ENCODE measurements at regions not wholly inside any gene's neighbourhood (a gene's known extent, or its start where the extent isn't known, plus 50 kb on each side); places are given as distances from the start of the nearest gene placed in this dataset.

GRCh38 chr2:181130686-181131085, 150.3 kb downstream of the UBE2E3 start:
- ChIA-PET POLR2A (ENCODE audit: low non-redundant PET) (no interaction called here), CTCF (interaction anchor here (0.6 kb wide), 1 partner anchor 123 kb away, joined by 7 read pairs; no protein-coding TSS in a partner anchor)

GRCh38 chr2:181131584-181131983, 151.2 kb downstream of the UBE2E3 start:
- POLR2A ChIA-PET (ENCODE audit: low non-redundant PET): no interaction called here
- no peak for DNase-seq (ENCODE audit: low spot score)
- no peak overlapping the region for H3K27ac ChIP-seq
- CTCF ChIA-PET: no interaction called here
- no peak for TF ChIP-seq CTCF (conservative IDR thresholded peaks at IDR 0.05; ENCODE audit: low read depth)

More at GRCh38 chr2:181130686-181131085, 150.3 kb downstream of the UBE2E3 start:
- no peak overlapping the region for H3K27ac ChIP-seq
- no peak for TF ChIP-seq CTCF (conservative IDR thresholded peaks at IDR 0.05; ENCODE audit: low read depth)
- DNase-seq (ENCODE audit: low spot score): no peak

- ChIA-PET CTCF (no interaction called here), POLR2A (ENCODE audit: low non-redundant PET) (no interaction called here)
- no peak overlapping the region for H3K27ac ChIP-seq
- TF ChIP-seq CTCF (conservative IDR thresholded peaks at IDR 0.05; ENCODE audit: low read depth): no peak
- peak; percentile 4 for DNase-seq (ENCODE audit: low spot score)
Observed at GRCh38 chr2:181138816-181139215, 158.4 kb downstream of the UBE2E3 start.

- no peak overlapping the region for H3K27ac ChIP-seq
- POLR2A ChIA-PET (ENCODE audit: low non-redundant PET): no interaction called here
- no peak for TF ChIP-seq CTCF (conservative IDR thresholded peaks at IDR 0.05; ENCODE audit: low read depth)
- CTCF ChIA-PET: no interaction called here
- no peak for DNase-seq (ENCODE audit: low spot score)
Observed at GRCh38 chr2:181139831-181140230, 159.4 kb downstream of the UBE2E3 start.

GRCh38 chr2:181140414-181140813, 160.0 kb downstream of the UBE2E3 start:
- H3K27ac ChIP-seq: no peak overlapping the region
- ChIA-PET CTCF (interaction anchor here (0.6 kb wide), 1 partner anchor 443 kb away, joined by 4 read pairs; no protein-coding TSS in a partner anchor), POLR2A (ENCODE audit: low non-redundant PET) (no interaction called here)
- no peak for TF ChIP-seq CTCF (conservative IDR thresholded peaks at IDR 0.05; ENCODE audit: low read depth)
- no peak for DNase-seq (ENCODE audit: low spot score)

GRCh38 chr2:181140928-181141327, 160.5 kb downstream of the UBE2E3 start:
- POLR2A ChIA-PET (ENCODE audit: low non-redundant PET): no interaction called here
- CTCF ChIA-PET: interaction anchor here (0.6 kb wide), 1 partner anchor 444 kb away, joined by 4 read pairs; no protein-coding TSS in a partner anchor

More at GRCh38 chr2:181140928-181141327, 160.5 kb downstream of the UBE2E3 start:
- no peak overlapping the region for H3K27ac ChIP-seq
- DNase-seq (ENCODE audit: low spot score): no peak
- TF ChIP-seq CTCF (conservative IDR thresholded peaks at IDR 0.05; ENCODE audit: low read depth): no peak
